ENCODE measurements at regions not wholly inside any gene's neighbourhood (a gene's known extent, or its start where the extent isn't known, plus 50 kb on each side); places are given as distances from the start of the nearest gene placed in this dataset.

DNA sequence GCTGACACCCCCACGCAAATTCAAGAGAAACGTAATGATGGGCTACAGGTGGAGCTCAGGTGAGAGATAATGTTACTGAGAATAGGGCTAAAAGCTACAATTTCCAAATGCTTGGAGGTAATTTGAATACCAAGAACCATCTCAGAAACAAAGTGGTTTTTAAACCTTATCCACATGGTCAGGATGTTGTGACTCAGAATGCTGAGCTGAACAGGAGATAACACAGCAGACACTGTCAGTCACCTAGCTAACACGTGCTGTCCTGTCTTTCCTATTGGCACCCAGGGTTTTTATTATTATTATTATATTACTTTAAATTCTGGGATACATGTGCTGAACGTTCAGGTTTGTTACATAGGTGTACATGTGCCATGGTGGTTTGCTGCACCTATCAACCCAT lies 233.0 kb upstream of the MAF start:
- H3K4me3 ChIP-seq (replicated peaks; ENCODE audit: low read depth, low read length): no peak overlapping the region
- TF ChIP-seq, protein P1, sequence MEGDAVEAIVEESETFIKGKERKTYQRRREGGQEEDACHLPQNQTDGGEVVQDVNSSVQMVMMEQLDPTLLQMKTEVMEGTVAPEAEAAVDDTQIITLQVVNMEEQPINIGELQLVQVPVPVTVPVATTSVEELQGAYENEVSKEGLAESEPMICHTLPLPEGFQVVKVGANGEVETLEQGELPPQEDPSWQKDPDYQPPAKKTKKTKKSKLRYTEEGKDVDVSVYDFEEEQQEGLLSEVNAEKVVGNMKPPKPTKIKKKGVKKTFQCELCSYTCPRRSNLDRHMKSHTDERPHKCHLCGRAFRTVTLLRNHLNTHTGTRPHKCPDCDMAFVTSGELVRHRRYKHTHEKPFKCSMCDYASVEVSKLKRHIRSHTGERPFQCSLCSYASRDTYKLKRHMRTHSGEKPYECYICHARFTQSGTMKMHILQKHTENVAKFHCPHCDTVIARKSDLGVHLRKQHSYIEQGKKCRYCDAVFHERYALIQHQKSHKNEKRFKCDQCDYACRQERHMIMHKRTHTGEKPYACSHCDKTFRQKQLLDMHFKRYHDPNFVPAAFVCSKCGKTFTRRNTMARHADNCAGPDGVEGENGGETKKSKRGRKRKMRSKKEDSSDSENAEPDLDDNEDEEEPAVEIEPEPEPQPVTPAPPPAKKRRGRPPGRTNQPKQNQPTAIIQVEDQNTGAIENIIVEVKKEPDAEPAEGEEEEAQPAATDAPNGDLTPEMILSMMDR (IDR thresholded peaks at IDR 0.05; ENCODE audit: low read depth, low read length, missing control alignments): no peak
- DNase-seq (ENCODE audit: extremely low read depth, low read depth): no peak

DNA sequence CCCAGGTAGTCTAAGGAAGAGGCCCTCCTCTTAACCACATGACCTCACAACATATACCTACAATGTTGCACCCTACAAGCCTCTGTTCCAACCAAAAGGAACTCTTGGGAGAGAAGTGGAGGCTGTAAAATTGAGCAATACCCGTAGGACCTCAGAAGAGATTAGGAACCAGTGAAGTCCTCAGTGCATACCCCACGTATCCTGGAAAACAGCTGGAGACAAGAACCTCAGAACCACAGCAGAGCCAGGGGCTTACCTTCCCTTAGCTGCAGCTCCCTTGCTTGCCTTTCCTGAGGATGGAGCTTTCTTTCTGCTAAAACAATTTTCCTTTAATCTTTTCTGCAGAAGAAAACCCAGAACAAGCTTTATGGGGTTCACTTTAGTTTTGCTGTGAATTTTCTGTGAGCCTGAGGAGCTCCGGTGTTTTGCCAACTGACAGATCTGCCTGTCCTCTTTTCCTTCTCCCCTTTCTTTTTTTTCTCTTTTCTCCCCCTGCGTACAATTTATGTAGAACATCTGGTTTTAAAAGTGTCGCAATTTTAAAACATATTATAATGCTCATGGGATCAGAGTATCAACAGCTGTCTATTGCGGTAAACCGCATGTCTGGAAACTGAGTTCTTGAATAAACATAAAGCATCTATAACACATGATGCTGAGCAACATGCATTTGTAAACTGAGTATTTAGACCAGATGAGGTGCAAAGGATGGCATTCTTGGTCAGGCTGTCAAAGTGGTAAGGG lies 226.4 kb upstream of the MAF start:
- H3K4me3 ChIP-seq (replicated peaks; ENCODE audit: low read depth, low read length): no peak overlapping the region
- no peak for DNase-seq (ENCODE audit: extremely low read depth, low read depth)
- TF ChIP-seq, protein P1 (IDR thresholded peaks at IDR 0.05; ENCODE audit: low read depth, low read length, missing control alignments): no peak

DNA sequence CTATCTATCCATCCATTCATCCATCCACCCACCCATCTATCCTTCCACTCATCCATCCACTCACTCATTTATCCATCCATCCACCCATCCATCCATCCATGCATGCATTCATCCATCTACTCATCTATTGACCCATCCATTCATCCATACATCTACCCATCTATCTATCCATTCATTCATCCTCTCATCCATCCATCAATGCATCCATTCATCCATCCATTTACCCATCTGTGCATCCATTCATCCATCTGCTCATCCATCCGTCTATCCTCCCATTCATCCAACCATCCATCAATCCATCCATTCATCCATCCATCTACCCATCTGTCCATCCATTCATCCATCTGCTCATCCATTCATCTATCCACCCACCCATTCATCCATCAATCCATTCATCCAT lies 224.5 kb upstream of the MAF start:
- TF ChIP-seq, protein P1 (IDR thresholded peaks at IDR 0.05; ENCODE audit: low read depth, low read length, missing control alignments): no peak
- no peak for DNase-seq (ENCODE audit: extremely low read depth, low read depth)
- H3K4me3 ChIP-seq (replicated peaks; ENCODE audit: low read depth, low read length): no peak overlapping the region

DNA sequence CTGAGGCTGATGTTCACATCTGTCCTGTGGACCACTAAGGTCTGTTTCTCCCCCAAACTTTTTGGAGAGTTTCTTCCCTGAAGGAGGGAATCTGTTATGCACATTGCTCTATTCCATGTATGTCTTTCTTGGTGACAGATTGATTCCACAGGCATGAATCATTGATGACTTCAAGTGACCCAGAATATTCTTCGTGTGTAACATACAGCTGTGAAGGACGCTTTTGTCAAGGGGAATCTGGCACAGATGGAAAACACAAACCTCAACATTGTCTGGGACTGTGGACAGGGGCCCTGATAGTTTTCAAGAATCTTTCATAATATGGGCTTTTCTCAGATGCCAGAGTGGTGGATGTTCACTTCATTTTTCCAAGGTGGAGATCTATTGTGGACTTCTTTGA lies 223.1 kb upstream of the MAF start:
- no peak for DNase-seq (ENCODE audit: extremely low read depth, low read depth)
- H3K4me3 ChIP-seq (replicated peaks; ENCODE audit: low read depth, low read length): no peak overlapping the region
- TF ChIP-seq, protein P1 (IDR thresholded peaks at IDR 0.05; ENCODE audit: low read depth, low read length, missing control alignments): no peak

DNA sequence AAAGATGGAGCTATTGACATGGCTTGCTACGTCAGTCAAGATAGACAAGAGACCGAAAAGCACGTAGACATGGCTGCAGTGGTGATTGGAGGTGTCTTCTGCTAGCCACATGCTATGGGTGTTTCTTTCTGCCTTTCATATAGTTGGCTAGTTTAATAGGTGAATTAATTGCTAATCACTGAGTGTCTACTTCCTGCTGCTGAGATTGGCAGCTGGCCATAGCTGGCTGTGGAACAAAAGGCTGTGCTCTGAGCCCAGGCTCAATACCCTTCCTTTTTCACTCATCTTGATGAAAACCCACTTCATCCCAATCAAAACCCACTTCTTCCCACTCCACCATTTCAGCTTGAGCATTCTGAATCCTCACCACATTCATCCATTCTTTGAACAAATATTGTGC lies 221.4 kb upstream of the MAF start:
- H3K4me3 ChIP-seq (replicated peaks; ENCODE audit: low read depth, low read length): no peak overlapping the region
- no peak for DNase-seq (ENCODE audit: extremely low read depth, low read depth)
- TF ChIP-seq, protein P1 (IDR thresholded peaks at IDR 0.05; ENCODE audit: low read depth, low read length, missing control alignments): no peak

DNA sequence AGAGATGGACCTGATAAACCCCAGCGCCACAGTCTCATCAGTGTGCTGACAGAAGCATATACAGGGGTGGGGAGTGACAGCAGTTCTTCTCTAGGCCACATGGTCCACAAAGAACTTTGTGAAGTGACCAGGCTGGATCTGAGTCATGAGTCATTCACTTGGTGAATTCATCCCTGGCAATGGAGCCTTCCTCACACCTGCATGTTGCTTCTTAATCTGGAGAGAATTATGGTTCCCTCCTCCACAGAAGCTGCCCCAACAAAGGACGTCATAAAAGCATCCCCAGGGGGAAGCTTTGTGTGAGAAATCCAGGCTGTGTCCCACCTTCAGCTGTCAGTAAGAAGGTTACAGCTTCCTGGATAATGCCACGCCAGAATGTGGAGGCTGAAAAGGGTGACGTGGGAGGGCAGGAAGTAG lies 215.6 kb upstream of the MAF start:
- no peak overlapping the region for H3K4me3 ChIP-seq (replicated peaks; ENCODE audit: low read depth, low read length)
- DNase-seq (ENCODE audit: extremely low read depth, low read depth): no peak
- TF ChIP-seq, protein P1 (IDR thresholded peaks at IDR 0.05; ENCODE audit: low read depth, low read length, missing control alignments): no peak

DNA sequence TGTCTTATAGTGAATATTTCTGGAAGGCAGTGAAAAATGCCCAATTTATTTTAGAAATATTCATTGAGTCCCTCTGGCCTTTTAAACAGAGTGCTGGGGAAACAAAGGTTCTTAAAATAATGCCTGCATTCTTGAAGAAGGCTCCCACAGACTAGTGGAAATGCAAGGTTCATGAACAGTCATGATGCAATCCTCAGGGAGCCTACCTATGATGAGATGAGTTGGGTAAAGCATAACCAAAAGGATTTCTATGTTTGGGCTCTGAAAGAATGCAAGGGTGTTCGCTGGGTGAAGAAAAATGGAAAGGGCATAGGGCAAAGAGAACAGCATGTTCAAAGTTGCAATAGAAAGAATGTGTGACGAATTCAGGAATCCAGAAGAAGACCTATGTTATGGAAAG lies 214.5 kb upstream of the MAF start:
- TF ChIP-seq, protein P1 (IDR thresholded peaks at IDR 0.05; ENCODE audit: low read depth, low read length, missing control alignments): no peak
- no peak for DNase-seq (ENCODE audit: extremely low read depth, low read depth)
- H3K4me3 ChIP-seq (replicated peaks; ENCODE audit: low read depth, low read length): no peak overlapping the region
